GM23248 (cell line): ENCODE measurements at regions not wholly inside any gene's neighbourhood (a gene's known extent, or its start where the extent isn't known, plus 50 kb on each side); places are given as distances from the start of the nearest gene placed in this dataset.

ENCODE experiments used
- EZH2 ChIP-seq: fragments of 200-600 bp; sonication (generic); IDR thresholded peaks from 2 replicates; pipeline ENCODE4 v1.6.1; 2018; ENCODE audit warnings: antibody characterized with exemption, mild to moderate bottlenecking; ENCODE audit not compliant: insufficient read depth, poor library complexity, severe bottlenecking
- EZH2phosphoT487 ChIP-seq: fragments of 200-600 bp; sonication (generic); IDR thresholded peaks from 2 replicates; pipeline ENCODE4 v1.6.1; 2018; ENCODE audit warnings: antibody characterized with exemption, moderate library complexity, mild to moderate bottlenecking, low read depth; ENCODE audit not compliant: insufficient read depth

- TF ChIP-seq EZH2phosphoT487, result no peak
- TF ChIP-seq EZH2, result no peak
These were observed 279.0 kb downstream of the SOX9 start for GRCh38 chr17:72399608-72400487.
